Neural cell (in vitro differentiated cells): ENCODE measurements at regions not wholly inside any gene's neighbourhood (a gene's known extent, or its start where the extent isn't known, plus 50 kb on each side); places are given as distances from the start of the nearest gene placed in this dataset.

ENCODE experiments used
- EP300 ChIP-seq: fragments of 450-650 bp; conservative IDR thresholded peaks from 2 replicates; pipeline ENCODE4 v1.6.1; 2014; ENCODE audit warnings: antibody characterized with exemption, mild to moderate bottlenecking, moderate library complexity; ENCODE audit not compliant: poor library complexity, severe bottlenecking
- EZH2 ChIP-seq: fragments of 200-600, 300-800 bp; shearing (Covaris generic), sonication (generic); IDR thresholded peaks from 2 replicates; pipeline ENCODE4 v1.6.1; 2014; ENCODE audit warnings: antibody characterized with exemption, low read length, borderline replicate concordance, mild to moderate bottlenecking; ENCODE audit not compliant: insufficient read depth, poor library complexity, severe bottlenecking
- MXI1 ChIP-seq: fragments of 450-650 bp; conservative IDR thresholded peaks from 2 replicates; pipeline ENCODE4 v1.6.1; 2014; ENCODE audit warnings: antibody characterized with exemption, mild to moderate bottlenecking; ENCODE audit not compliant: poor library complexity, severe bottlenecking
- POLR2AphosphoS5 ChIP-seq: IDR thresholded peaks from 2 replicates; pipeline ENCODE4 v1.6.1; 2012
- RAD21 ChIP-seq: fragments of 450-650 bp; conservative IDR thresholded peaks from 2 replicates; pipeline ENCODE4 v1.6.1; 2014; ENCODE audit warnings: antibody characterized with exemption, mild to moderate bottlenecking, moderate library complexity
- SMC3 ChIP-seq: fragments of 450-650 bp; conservative IDR thresholded peaks from 2 replicates; pipeline ENCODE4 v1.6.1; 2014; ENCODE audit warnings: antibody characterized with exemption, mild to moderate bottlenecking, moderate library complexity; ENCODE audit not compliant: poor library complexity
- TF ChIP-seq, protein P1 (sequence below): fragments of 450-650 bp; IDR thresholded peaks from 2 replicates; pipeline ENCODE4 v1.5.1; 2014; ENCODE audit warnings: antibody characterized with exemption, mild to moderate bottlenecking, moderate library complexity; ENCODE audit not compliant: poor library complexity, severe bottlenecking
- TF ChIP-seq, protein P2 (sequence below): IDR thresholded peaks from 2 replicates; pipeline ENCODE4 v1.6.1; 2012; ENCODE audit warnings: borderline replicate concordance

DNA sequence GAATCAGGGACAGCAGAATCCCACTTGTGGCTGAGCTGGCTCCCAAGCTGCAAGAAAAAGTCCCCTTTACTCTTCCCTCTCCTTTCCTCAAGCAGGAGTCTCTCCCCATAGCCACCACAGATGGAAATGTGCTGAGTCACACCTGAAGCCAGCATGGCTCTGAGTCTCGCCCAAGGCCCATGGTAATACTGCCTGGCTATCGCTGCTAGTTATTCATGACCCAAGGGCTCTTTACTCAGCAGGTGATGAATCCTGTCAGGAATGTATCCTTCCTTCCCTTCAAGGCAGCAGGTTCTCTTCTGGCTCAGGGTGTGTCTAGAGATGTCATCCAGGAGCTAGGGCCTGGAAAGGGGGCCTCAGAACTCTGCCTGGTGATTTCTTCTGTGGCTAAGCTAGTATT lies 403.3 kb upstream of the PTPRD start:
- TF ChIP-seq, protein P1, sequence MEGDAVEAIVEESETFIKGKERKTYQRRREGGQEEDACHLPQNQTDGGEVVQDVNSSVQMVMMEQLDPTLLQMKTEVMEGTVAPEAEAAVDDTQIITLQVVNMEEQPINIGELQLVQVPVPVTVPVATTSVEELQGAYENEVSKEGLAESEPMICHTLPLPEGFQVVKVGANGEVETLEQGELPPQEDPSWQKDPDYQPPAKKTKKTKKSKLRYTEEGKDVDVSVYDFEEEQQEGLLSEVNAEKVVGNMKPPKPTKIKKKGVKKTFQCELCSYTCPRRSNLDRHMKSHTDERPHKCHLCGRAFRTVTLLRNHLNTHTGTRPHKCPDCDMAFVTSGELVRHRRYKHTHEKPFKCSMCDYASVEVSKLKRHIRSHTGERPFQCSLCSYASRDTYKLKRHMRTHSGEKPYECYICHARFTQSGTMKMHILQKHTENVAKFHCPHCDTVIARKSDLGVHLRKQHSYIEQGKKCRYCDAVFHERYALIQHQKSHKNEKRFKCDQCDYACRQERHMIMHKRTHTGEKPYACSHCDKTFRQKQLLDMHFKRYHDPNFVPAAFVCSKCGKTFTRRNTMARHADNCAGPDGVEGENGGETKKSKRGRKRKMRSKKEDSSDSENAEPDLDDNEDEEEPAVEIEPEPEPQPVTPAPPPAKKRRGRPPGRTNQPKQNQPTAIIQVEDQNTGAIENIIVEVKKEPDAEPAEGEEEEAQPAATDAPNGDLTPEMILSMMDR = no peak
- no peak for TF ChIP-seq POLR2AphosphoS5
- no peak for TF ChIP-seq EP300
- TF ChIP-seq EZH2 = no peak
- TF ChIP-seq, protein P2, sequence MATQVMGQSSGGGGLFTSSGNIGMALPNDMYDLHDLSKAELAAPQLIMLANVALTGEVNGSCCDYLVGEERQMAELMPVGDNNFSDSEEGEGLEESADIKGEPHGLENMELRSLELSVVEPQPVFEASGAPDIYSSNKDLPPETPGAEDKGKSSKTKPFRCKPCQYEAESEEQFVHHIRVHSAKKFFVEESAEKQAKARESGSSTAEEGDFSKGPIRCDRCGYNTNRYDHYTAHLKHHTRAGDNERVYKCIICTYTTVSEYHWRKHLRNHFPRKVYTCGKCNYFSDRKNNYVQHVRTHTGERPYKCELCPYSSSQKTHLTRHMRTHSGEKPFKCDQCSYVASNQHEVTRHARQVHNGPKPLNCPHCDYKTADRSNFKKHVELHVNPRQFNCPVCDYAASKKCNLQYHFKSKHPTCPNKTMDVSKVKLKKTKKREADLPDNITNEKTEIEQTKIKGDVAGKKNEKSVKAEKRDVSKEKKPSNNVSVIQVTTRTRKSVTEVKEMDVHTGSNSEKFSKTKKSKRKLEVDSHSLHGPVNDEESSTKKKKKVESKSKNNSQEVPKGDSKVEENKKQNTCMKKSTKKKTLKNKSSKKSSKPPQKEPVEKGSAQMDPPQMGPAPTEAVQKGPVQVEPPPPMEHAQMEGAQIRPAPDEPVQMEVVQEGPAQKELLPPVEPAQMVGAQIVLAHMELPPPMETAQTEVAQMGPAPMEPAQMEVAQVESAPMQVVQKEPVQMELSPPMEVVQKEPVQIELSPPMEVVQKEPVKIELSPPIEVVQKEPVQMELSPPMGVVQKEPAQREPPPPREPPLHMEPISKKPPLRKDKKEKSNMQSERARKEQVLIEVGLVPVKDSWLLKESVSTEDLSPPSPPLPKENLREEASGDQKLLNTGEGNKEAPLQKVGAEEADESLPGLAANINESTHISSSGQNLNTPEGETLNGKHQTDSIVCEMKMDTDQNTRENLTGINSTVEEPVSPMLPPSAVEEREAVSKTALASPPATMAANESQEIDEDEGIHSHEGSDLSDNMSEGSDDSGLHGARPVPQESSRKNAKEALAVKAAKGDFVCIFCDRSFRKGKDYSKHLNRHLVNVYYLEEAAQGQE = no peak
- no peak for TF ChIP-seq MXI1
- TF ChIP-seq SMC3 = no peak
- no peak for TF ChIP-seq RAD21
